ENCODE measurements at regions not wholly inside any gene's neighbourhood (a gene's known extent, or its start where the extent isn't known, plus 50 kb on each side); places are given as distances from the start of the nearest gene placed in this dataset.
"Not testable (repeated sequence)": the region's sequence is repeated elsewhere in the genome, so short reads cannot be mapped to it uniquely, and the experiment has no call there.

DNA sequence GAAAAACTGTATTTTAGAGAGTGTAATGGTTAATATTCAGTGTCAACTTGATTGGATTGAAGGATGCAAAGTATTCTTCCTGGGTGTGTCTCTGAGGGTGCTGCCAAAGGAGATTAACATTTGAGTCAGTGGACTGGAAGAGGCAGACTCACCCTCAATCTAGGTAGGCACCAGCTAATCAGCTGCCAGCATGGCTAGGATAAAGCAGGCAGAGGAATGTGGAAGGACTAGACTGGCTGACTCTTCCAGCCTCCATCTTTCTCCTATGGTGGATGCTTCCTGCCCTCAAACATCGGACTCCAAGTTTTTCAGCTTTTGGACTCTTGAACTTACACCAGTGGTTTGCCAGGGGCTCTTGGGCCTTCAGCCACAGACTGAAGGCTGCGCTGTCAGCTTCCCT lies 740.3 kb downstream of the RNF144A start:
- DNase-seq = not testable (repeated sequence)

- DNase-seq = no peak
Measured at GRCh38 chr2:7658486-7658885, 741.3 kb downstream of the RNF144A start.

GRCh38 chr2:7660816-7661215 lies 743.6 kb downstream of the RNF144A start:
- no peak for DNase-seq

- peak; percentile 38 for DNase-seq
Measured at GRCh38 chr2:7661502-7661901, 744.3 kb downstream of the RNF144A start.

DNA sequence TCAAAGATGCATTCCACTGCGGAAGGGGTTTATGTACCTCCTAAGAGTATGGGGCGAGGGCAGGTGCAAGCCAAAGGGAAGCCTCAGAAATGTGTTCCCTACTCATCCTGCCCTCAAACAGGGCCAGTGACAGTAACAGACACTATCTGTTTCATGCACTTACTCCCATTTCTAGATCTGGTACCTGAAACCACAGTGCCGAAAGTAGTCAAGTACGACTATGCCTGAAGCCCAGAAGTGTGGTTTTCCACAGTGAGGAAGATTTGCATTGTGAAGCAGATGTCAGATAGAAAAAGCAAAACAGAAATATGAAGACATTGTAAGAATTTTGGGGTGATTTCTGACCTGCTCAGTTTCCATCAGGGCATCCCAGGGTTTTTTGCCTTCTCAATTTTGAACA lies 748.7 kb downstream of the RNF144A start:
- DNase-seq = no peak

GRCh38 chr2:7666596-7667259 lies 749.5 kb downstream of the RNF144A start:
- DNase-seq = no peak

GRCh38 chr2:7667260-7667757 lies 750.1 kb downstream of the RNF144A start:
- DNase-seq = no peak

GRCh38 chr2:7670905-7671641 lies 753.9 kb downstream of the RNF144A start:
- no peak for DNase-seq

DNA sequence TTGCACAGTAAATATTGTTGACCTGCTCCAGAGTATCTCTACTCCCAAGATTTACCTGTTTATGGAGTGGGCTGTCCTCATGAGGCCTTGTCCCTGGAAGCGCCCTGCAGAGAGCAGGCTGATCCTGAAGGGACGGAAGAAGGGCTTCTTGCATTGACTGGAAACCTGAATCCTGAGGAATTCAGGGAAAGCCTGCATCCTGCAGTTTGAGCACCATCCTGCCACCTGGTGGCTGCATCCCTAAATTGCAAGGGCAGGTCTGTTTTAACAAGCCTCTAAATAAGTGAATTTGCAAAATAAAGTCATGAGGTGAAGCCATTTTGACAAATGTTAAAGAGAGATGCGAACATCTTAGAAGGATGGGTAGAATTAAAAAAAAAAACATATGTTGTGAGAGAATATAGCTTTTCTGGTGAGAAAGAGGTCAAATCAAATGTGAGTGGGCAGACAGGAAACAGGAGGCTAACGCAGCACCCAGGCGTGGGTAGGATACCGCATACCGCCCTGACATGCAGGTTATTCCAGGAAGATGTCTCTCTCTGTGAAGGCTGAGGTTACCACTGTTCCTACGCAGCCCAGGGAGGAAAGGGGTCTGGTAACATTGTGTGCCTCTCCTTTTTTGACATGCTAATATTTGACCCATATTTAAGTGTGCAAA lies 754.9 kb downstream of the RNF144A start:
- no peak for DNase-seq

- DNase-seq = no peak
Measured at GRCh38 chr2:7672685-7673071, 755.5 kb downstream of the RNF144A start.

DNA sequence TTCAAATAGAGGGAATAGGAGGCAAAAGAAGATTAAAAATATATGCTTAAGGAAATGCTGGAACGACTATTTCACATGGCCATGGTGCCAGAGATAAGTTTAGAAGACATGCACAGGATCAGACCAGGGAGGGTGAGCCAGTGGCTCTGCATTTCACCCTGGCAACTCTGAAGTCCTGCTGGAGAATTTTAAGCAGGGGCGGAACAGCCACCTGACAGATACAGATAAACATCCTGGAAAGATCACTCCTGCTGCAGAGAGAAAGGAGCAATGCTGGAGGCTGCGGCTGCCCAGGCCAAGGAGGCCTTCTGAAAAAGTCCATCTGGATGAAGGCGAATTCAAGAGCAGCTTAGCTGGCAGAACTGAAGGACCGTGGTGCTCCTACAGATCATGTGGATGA lies 755.9 kb downstream of the RNF144A start:
- DNase-seq = no peak

- no peak for DNase-seq
Measured at GRCh38 chr2:7673853-7674252, 756.6 kb downstream of the RNF144A start.

DNA sequence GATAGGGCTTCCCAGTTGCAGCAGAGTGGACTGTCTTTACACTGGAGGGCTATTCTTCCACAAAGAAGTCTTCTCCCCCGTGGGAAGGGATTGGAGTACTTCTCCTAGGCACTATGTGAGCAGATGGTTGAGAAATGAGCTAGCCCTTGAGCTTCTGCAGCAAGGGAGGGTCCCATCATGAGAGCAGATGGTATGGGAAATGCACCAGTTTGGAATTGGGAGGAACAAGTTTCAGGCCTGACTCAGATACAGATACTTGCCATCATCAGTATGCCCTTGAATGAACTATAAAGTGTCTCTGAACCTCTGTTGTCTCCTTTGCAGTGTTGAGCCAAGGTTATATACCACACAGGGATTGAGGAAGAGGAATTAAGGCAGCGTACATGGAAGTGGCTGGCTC lies 757.4 kb downstream of the RNF144A start:
- no peak for DNase-seq

- DNase-seq = no peak
Measured at GRCh38 chr2:7676714-7677113, 759.5 kb downstream of the RNF144A start.

DNA sequence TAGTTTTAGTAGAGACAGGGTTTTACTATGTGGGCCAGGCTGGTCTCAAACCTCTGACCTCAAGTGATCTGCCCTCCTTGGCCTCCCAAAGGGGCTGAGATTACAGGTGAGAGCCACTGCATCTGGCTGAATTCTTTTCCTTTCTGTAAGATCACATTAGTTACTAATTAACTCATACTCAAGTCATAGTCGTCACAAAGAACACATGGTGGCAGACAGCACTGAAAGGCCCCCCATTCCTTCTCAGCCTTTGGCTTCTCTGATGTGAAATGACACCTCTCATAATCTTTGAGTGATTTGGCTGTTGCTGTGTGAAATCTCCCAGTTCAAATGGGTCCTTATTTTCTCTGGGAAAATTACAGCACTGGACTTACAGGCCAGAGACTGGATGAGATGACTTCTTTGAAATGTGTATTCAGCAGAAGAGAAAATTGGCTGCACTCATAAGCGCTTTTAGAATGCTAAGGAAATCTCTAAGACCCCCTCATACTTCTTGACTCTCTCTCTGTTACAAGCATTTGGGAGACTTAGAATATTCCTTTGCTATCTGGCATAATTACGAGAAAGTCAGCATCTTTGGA lies 764.8 kb downstream of the RNF144A start:
- DNase-seq = peak; percentile 15

GRCh38 chr2:7683196-7683595 lies 766.0 kb downstream of the RNF144A start:
- DNase-seq = no peak

- no peak for DNase-seq
Measured at GRCh38 chr2:7683708-7684107, 766.5 kb downstream of the RNF144A start.

- DNase-seq = no peak
Measured at GRCh38 chr2:7685342-7686015, 768.3 kb downstream of the RNF144A start.

DNA sequence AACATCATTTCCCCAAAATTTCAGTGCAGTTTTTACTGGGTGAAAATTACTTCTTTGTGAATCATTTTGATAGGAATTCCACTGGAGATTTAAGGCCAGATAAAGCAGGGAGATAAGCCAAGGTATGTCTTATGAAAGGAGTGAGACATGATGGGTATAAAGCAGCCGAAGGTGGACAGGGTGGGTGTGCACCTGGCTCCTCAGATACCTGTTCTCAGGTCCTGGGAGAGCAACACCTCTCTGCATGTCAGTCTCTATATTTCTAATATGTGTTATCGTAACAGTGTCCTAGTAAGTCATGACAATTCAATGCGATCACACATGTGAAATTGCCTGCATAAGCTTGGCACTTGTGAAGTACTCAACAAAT lies 768.8 kb downstream of the RNF144A start:
- DNase-seq = no peak

DNA sequence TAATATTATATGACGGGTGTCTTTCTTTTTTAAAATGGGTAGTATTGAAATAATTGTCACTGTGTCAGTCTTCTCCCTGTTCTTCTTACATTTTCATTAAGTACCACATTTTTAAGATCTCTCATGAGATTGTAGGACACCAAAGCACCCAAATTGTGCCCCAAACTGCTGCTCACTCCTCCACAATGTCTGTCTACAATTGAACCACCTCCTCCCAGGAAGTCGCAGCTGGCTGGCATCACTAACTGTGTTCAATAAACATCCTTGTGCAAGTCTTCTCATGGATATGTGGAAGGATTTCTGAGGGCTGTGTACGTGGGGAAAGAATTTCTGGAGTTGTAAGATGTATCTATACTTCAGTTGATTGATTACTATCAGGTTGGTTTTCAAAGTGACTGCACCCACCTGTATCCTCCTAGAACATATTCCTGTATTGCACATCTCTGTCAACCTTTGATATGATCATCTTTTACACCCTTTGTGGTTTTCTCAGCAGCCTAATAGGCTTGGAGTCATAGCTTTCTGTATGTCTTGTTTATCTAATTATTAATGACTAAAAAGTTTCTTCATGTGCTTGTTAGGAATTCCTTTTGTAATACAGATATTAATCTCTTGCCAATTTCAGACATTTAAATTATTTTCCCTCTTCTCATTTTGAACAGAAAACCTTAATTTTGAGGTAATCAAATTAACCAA lies 774.9 kb downstream of the RNF144A start:
- no peak for DNase-seq

DNA sequence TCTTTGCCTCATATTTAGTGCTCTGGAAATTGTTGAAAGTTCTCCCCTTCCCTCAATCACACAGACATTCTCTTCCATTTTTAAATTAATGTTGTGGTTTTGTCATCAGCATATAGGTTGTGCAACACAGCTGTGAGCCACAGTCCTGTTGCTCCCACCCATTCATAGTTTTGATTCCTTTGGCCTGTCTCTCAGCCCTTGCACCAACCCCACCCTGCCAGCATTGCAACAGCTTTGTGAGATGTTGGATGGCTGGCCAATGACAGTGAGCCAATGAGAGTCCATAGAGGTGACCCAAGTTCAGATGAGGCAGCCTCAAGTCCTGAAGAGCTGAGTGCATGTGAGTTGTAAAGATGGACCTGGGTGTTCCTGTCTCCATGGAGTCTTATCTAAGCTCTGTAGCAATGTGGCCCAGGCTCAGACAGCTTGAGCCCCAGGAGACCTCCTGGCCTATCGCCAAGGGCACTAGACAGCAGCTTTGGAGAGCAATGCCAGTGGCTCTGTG lies 775.5 kb downstream of the RNF144A start:
- no peak for DNase-seq

Data from NCI-H2227 treated with DMSO at 0.1 percent for 48 hours (cell line).